ENCODE measurements at regions not wholly inside any gene's neighbourhood (a gene's known extent, or its start where the extent isn't known, plus 50 kb on each side); places are given as distances from the start of the nearest gene placed in this dataset.

- Histone ChIP-seq H3K4me1 (ENCODE audit: insufficient read depth, low read length, severe bottlenecking) (peaks cover 58% of the 10 kb centered on the region), H3K4me2 (ENCODE audit: low read length) (no peak overlapping the region), H3K27ac (ENCODE audit: low read depth, low read length, poor library complexity, severe bottlenecking) (peak overlapping the region; percentile 95)
These were observed 104.3 kb upstream of the RASGRP1 start for GRCh38 chr15:38668898-38669391.

GRCh38 chr15:38670128-38671005, 105.8 kb upstream of the RASGRP1 start:
- Histone ChIP-seq H3K27me3 (ENCODE audit: insufficient read depth, low read length) (no peaks in the 10 kb centered on the region), H3K4me1 (ENCODE audit: insufficient read depth, low read length, severe bottlenecking) (peaks cover 68% of the 10 kb centered on the region), H3F3A (ENCODE audit: insufficient read depth, low read length) (no peaks in the 10 kb centered on the region; the same call in 1 of the 2 replicates), H3K9me2 (ENCODE audit: low read depth, low read length) (no peaks in the 10 kb centered on the region), H4K20me1 (ENCODE audit: insufficient read depth, low read length) (no peaks in the 10 kb centered on the region), H3K9me3 (ENCODE audit: low read length) (no peaks in the 10 kb centered on the region), H3K27ac (ENCODE audit: low read depth, low read length, poor library complexity, severe bottlenecking) (peak overlapping the region; percentile 95), H3K36me3 (ENCODE audit: insufficient read depth, low read length) (no peaks in the 10 kb centered on the region), H3K79me2 (ENCODE audit: insufficient read depth, low read length) (no peaks in the 10 kb centered on the region), H3K4me3 (ENCODE audit: low read depth, low read length, poor library complexity, severe bottlenecking) (no peak overlapping the region), H2AFZ (ENCODE audit: low read length) (0 out of 2 replicates have a peak overlapping the region, but pooled peaks have one; percentile 19), H3K9ac (ENCODE audit: low read length) (no peak overlapping the region), H3K4me2 (ENCODE audit: low read length) (peak overlapping the region; percentile 39)
- TF ChIP-seq CTCF (IDR thresholded peaks at IDR 0.05; ENCODE audit: low read length) (no peak), EZH2 (IDR thresholded peaks at IDR 0.05; ENCODE audit: borderline replicate concordance, low read length) (no peak)

More at GRCh38 chr15:38668898-38669391, 104.3 kb upstream of the RASGRP1 start:
- Histone ChIP-seq H3K9me3 (ENCODE audit: low read length) (no peaks in the 10 kb centered on the region), H3K79me2 (ENCODE audit: insufficient read depth, low read length) (no peaks in the 10 kb centered on the region), H3K27me3 (ENCODE audit: insufficient read depth, low read length) (no peaks in the 10 kb centered on the region), H3K36me3 (ENCODE audit: insufficient read depth, low read length) (no peaks in the 10 kb centered on the region), H4K20me1 (ENCODE audit: insufficient read depth, low read length) (no peaks in the 10 kb centered on the region), H3F3A (ENCODE audit: insufficient read depth, low read length) (no peaks in the 10 kb centered on the region), H3K9me2 (ENCODE audit: low read depth, low read length) (no peaks in the 10 kb centered on the region), H3K4me3 (ENCODE audit: low read depth, low read length, poor library complexity, severe bottlenecking) (no peak overlapping the region), H3K9ac (ENCODE audit: low read length) (no peak overlapping the region), H2AFZ (ENCODE audit: low read length) (no peak overlapping the region)
- TF ChIP-seq EZH2 (IDR thresholded peaks at IDR 0.05; ENCODE audit: borderline replicate concordance, low read length) (no peak), CTCF (IDR thresholded peaks at IDR 0.05; ENCODE audit: low read length) (no peak)

- Histone ChIP-seq H3K4me3 (ENCODE audit: low read depth, low read length, poor library complexity, severe bottlenecking) (peak overlapping the region; percentile 14), H3K9me3 (ENCODE audit: low read length) (no peaks in the 10 kb centered on the region), H3K4me1 (ENCODE audit: insufficient read depth, low read length, severe bottlenecking) (peaks cover 68% of the 10 kb centered on the region), H4K20me1 (ENCODE audit: insufficient read depth, low read length) (no peaks in the 10 kb centered on the region), H3F3A (ENCODE audit: insufficient read depth, low read length) (no peaks in the 10 kb centered on the region; the same call in 1 of the 2 replicates), H3K9me2 (ENCODE audit: low read depth, low read length) (no peaks in the 10 kb centered on the region), H3K27me3 (ENCODE audit: insufficient read depth, low read length) (no peaks in the 10 kb centered on the region), H3K79me2 (ENCODE audit: insufficient read depth, low read length) (no peaks in the 10 kb centered on the region), H3K9ac (ENCODE audit: low read length) (no peak overlapping the region; the same call in 1 of the 2 replicates), H3K27ac (ENCODE audit: low read depth, low read length, poor library complexity, severe bottlenecking) (peak overlapping the region; percentile 95), H3K4me2 (ENCODE audit: low read length) (peak overlapping the region; percentile 39), H2AFZ (ENCODE audit: low read length) (no peak overlapping the region), H3K36me3 (ENCODE audit: insufficient read depth, low read length) (no peaks in the 10 kb centered on the region)
- TF ChIP-seq CTCF (IDR thresholded peaks at IDR 0.05; ENCODE audit: low read length) (no peak), EZH2 (IDR thresholded peaks at IDR 0.05; ENCODE audit: borderline replicate concordance, low read length) (no peak)
These were observed 106.4 kb upstream of the RASGRP1 start for GRCh38 chr15:38671006-38671387.
